NT2/D1 (cell line): ENCODE measurements at regions not wholly inside any gene's neighbourhood (a gene's known extent, or its start where the extent isn't known, plus 50 kb on each side); places are given as distances from the start of the nearest gene placed in this dataset.

Experiments
- DNase-seq: peaks from one replicate; pipeline ENCODE4 v3.0.0-alpha.2; 2011; ENCODE audit warnings: low read depth, low spot score
- H3K27me3 ChIP-seq: 2 replicates; pipeline ENCODE4 v1.6.0; 2011; ENCODE audit warnings: mild to moderate bottlenecking; ENCODE audit not compliant: insufficient read length, insufficient read depth
- H3K36me3 ChIP-seq: 2 replicates; pipeline ENCODE4 v1.6.1; 2011; ENCODE audit warnings: mild to moderate bottlenecking, low read length, mixed read lengths; ENCODE audit not compliant: insufficient read depth, insufficient read length
- H3K4me1 ChIP-seq: 2 replicates; pipeline ENCODE4 v1.5.1; 2011; ENCODE audit not compliant: insufficient read depth, insufficient read length
- H3K4me3 ChIP-seq: 2 replicates; pipeline ENCODE4 v1.5.1; 2011; ENCODE audit warnings: low read depth; ENCODE audit not compliant: insufficient read length
- H3K9ac ChIP-seq: 2 replicates; pipeline ENCODE4 v1.6.0; 2011; ENCODE audit warnings: low read depth; ENCODE audit not compliant: insufficient read length
- H3K9me3 ChIP-seq: 2 replicates; pipeline ENCODE4 v1.5.1; 2011; ENCODE audit warnings: mild to moderate bottlenecking, low read length; ENCODE audit not compliant: insufficient read depth
- SUZ12 ChIP-seq: IDR thresholded peaks from 2 replicates; pipeline ENCODE4 v1.6.1; 2011; ENCODE audit not compliant: insufficient read length, insufficient read depth; ENCODE audit errors: extremely low read depth
- YY1 ChIP-seq: IDR thresholded peaks from 2 replicates; pipeline ENCODE4 v1.6.1; 2011; ENCODE audit not compliant: insufficient read length, insufficient read depth
- ZNF274 ChIP-seq: IDR thresholded peaks from 2 replicates; pipeline ENCODE4 v1.6.1; 2011; ENCODE audit warnings: mild to moderate bottlenecking, low read depth, low read length

DNA sequence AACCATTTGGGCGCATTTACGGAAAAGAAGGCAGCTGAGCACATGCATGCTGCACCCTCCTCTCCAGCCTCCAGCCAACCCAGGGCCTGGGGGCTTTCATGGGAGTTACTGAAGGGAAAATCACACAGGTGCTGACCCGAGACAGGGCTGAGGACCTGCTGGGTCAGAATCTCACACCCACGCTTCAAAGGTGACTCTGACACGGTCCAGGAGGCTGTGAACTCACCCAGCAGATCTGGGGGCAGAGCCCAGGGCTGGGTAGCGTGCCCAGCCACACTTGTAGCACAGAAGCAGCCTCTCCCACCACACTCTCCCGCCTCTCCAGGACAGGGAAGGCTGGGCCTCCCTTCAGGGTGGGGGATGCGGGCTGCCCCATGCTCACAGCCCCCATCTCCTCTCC, 347.6 kb downstream of the CTTN start:
- no peak overlapping the region for H3K9ac ChIP-seq
- no peaks in the 10 kb centered on the region for H3K36me3 ChIP-seq
- no peaks in the 10 kb centered on the region for H3K27me3 ChIP-seq
- peaks cover 21% of the 10 kb centered on the region for H3K4me1 ChIP-seq
- no peak for DNase-seq
- TF ChIP-seq SUZ12 (no peak), ZNF274 (no peak), YY1 (no peak)
- H3K9me3 ChIP-seq = peaks cover 12% of the 10 kb centered on the region
- no peak overlapping the region for H3K4me3 ChIP-seq

DNA sequence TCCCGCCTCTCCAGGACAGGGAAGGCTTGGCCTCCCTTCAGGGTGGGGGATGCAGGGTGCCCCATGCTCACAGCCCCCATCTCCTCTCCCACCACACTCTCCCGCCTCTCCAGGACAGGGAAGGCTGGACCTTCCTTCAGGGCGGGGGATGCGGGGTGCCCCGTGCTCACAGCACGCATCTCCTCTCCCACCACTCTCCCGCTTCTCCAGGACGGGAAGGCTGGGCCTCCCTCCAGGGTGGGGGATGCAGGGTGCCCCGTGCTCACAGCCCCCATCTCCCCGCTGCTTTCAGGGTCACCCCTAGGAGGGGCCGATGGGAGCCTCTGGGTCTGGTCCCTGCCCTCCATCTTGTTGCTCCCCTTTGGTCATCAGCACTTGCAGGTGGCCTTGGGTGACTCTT, 348.0 kb downstream of the CTTN start:
- no peak for DNase-seq
- no peak overlapping the region for H3K9ac ChIP-seq
- no peaks in the 10 kb centered on the region for H3K27me3 ChIP-seq
- TF ChIP-seq SUZ12 (no peak), YY1 (no peak), ZNF274 (no peak)
- H3K36me3 ChIP-seq = no peaks in the 10 kb centered on the region
- H3K4me3 ChIP-seq = no peak overlapping the region
- peaks cover 21% of the 10 kb centered on the region for H3K4me1 ChIP-seq
- H3K9me3 ChIP-seq = peaks cover 16% of the 10 kb centered on the region

DNA sequence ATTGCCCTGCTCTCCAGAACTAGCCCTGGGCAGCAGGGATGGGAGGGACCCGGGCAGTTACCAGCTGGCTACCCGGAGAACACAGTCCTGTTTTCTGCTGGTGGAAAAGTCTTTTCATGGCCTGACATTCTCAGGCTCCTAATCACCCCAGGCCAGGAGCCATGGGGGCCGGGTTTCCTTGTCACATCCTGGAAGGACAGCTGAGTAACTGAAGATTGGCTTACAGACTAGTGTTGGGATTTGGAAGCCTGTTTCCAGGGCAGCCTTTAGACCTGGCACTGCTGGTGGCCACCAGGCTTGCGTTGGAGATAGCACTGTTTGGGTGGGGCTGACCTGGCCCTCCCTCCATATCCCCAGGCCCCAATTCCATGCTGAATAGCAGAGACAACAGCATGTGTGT, 349.0 kb downstream of the CTTN start:
- TF ChIP-seq YY1 = no peak
- TF ChIP-seq SUZ12 = no peak
- no peak for TF ChIP-seq ZNF274
- Histone ChIP-seq H3K27me3 (no peaks in the 10 kb centered on the region), H3K9ac (no peak overlapping the region), H3K4me3 (no peak overlapping the region), H3K4me1 (peaks cover 21% of the 10 kb centered on the region), H3K9me3 (peaks cover 25% of the 10 kb centered on the region), H3K36me3 (no peaks in the 10 kb centered on the region)
- DNase-seq = no peak

GRCh38 chr11:70747921-70748320, 349.6 kb downstream of the CTTN start:
- Histone ChIP-seq H3K4me1 (peaks cover 19% of the 10 kb centered on the region), H3K36me3 (no peaks in the 10 kb centered on the region), H3K4me3 (no peak overlapping the region), H3K9ac (no peak overlapping the region), H3K27me3 (no peaks in the 10 kb centered on the region), H3K9me3 (peaks cover 25% of the 10 kb centered on the region)
- no peak for DNase-seq
- no peak for TF ChIP-seq ZNF274
- TF ChIP-seq SUZ12 = no peak
- TF ChIP-seq YY1 = no peak

DNA sequence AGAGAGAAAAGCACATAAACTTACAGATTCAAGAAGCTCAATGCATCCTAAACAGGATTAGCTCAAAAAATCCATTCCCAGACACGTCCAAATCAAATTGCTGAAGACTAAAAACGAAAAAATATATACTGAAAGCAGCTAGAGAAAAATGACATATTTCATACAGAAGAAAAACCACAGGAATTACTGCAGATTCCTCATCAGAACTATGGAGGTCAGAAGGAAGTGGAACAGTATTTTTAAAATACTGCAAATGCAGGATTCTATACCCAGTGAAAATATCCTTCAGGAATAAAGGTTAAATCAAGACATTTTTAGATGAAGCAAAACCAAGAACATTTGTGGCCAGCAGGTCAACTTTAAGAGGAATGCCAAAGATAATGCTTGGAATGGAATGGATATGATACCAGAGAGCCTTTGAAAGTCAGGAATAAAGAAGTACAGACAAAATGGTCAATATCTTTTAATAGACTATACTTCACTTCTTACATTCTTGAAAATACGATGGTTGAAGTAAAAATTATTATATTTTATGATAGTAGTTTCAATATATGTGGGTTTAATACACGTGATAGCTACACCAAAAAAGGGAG, 352.9 kb downstream of the CTTN start:
- peaks cover 25% of the 10 kb centered on the region for H3K9me3 ChIP-seq
- no peak overlapping the region for H3K4me3 ChIP-seq
- no peaks in the 10 kb centered on the region for H3K36me3 ChIP-seq
- TF ChIP-seq SUZ12 (no peak), YY1 (no peak), ZNF274 (no peak)
- H3K9ac ChIP-seq = no peak overlapping the region
- H3K27me3 ChIP-seq = peaks cover 5% of the 10 kb centered on the region
- peaks cover 9% of the 10 kb centered on the region for H3K4me1 ChIP-seq
- no peak for DNase-seq

DNA sequence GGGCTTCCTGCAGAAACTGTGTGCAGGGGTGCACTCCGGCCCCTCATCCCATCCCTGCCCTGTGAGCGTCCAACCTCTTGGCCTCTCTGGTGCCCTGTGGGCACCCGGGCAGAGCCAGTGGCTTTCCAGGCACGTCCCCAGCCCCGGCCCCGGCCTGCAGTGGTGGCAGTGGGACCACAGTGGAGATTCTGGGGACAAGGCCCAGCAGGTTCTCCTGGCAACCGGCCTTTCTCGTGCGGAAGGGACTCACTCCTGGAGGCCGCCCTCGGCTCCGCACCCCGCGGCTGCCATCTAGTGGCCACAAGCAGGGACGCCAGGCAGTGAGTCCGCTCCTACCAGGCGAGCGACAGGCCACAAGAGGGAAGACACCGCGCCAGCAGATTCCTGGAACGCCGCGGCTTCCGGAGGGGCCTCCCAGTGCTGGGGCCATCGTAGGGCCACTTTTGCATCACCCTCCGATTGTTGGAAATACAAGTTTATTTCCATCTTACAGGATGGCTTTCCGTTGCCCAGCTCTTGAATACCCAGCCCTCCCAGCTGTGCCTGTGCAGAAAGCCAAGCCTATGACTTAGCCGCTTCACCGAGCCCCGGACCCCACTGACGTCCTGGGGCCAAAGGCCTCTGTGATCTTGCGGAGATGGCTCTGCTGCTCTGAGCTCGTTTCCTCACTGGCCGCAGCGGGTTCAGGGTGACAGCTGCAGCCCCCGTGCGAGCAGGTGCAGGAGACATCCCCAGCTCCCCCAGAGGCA, 357.3 kb downstream of the CTTN start:
- DNase-seq = peak; percentile 68

GRCh38 chr11:70756341-70756740, 358.0 kb downstream of the CTTN start:
- Histone ChIP-seq H3K36me3 (no peaks in the 10 kb centered on the region), H3K4me3 (no peak overlapping the region), H3K27me3 (peaks cover 5% of the 10 kb centered on the region), H3K4me1 (peaks cover 5% of the 10 kb centered on the region), H3K9me3 (peaks cover 9% of the 10 kb centered on the region), H3K9ac (no peak overlapping the region)
- no peak for TF ChIP-seq YY1
- no peak for DNase-seq

More for the DNA sequence above, 357.3 kb downstream of the CTTN start:
- peak overlapping the region; percentile 42 for H3K9ac ChIP-seq
- H3K36me3 ChIP-seq = no peaks in the 10 kb centered on the region
- no peak for TF ChIP-seq YY1
- no peak for TF ChIP-seq ZNF274
- TF ChIP-seq SUZ12 = no peak
- H3K9me3 ChIP-seq = peaks cover 16% of the 10 kb centered on the region
- peaks cover 5% of the 10 kb centered on the region for H3K27me3 ChIP-seq
- no peak overlapping the region for H3K4me3 ChIP-seq
- peaks cover 4% of the 10 kb centered on the region for H3K4me1 ChIP-seq
